ENCODE measurements at regions not wholly inside any gene's neighbourhood (a gene's known extent, or its start where the extent isn't known, plus 50 kb on each side); places are given as distances from the start of the nearest gene placed in this dataset.
"Not testable (repeated sequence)": the region's sequence is repeated elsewhere in the genome, so short reads cannot be mapped to it uniquely, and the experiment has no call there.

GRCh38 chr6:103496588-103496987, 1363.1 kb downstream of the HACE1 start:
- not testable (repeated sequence) for TF ChIP-seq ZNF589 (CRISPR knock-in tag; IDR thresholded peaks at IDR 0.05; ENCODE audit: low read depth); KDM2B (CRISPR knock-in tag; IDR thresholded peaks at IDR 0.05); ZNF551 (CRISPR knock-in tag; IDR thresholded peaks at IDR 0.05); ZNF639 (CRISPR knock-in tag; conservative IDR thresholded peaks at IDR 0.05 in 1 of 2, IDR thresholded peaks at IDR 0.05 in 1 of 2); EZH2 (IDR thresholded peaks at IDR 0.05; ENCODE audit: borderline replicate concordance, low read depth, low read length); ZNF449 (CRISPR knock-in tag; IDR thresholded peaks at IDR 0.05); PURB (CRISPR knock-in tag; IDR thresholded peaks at IDR 0.05; ENCODE audit: low read depth); NR3C1 (CRISPR knock-in tag; IDR thresholded peaks at IDR 0.05); CTCF (IDR thresholded peaks at IDR 0.05 in 2 of 3, conservative IDR thresholded peaks at IDR 0.05 in 1 of 3; ENCODE audit: insufficient read depth in 2 of 3, low read depth in 1 of 3, low read length in 3 of 3); CHD4 (IDR thresholded peaks at IDR 0.05; ENCODE audit: insufficient read depth, insufficient replicate concordance, low read depth, low read length, poor library complexity, severe bottlenecking)
- TF ChIP-seq, protein P1, sequence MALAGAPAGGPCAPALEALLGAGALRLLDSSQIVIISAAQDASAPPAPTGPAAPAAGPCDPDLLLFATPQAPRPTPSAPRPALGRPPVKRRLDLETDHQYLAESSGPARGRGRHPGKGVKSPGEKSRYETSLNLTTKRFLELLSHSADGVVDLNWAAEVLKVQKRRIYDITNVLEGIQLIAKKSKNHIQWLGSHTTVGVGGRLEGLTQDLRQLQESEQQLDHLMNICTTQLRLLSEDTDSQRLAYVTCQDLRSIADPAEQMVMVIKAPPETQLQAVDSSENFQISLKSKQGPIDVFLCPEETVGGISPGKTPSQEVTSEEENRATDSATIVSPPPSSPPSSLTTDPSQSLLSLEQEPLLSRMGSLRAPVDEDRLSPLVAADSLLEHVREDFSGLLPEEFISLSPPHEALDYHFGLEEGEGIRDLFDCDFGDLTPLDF (CRISPR knock-in tag; IDR thresholded peaks at IDR 0.05): not testable (repeated sequence)
- TF ChIP-seq, protein P2, sequence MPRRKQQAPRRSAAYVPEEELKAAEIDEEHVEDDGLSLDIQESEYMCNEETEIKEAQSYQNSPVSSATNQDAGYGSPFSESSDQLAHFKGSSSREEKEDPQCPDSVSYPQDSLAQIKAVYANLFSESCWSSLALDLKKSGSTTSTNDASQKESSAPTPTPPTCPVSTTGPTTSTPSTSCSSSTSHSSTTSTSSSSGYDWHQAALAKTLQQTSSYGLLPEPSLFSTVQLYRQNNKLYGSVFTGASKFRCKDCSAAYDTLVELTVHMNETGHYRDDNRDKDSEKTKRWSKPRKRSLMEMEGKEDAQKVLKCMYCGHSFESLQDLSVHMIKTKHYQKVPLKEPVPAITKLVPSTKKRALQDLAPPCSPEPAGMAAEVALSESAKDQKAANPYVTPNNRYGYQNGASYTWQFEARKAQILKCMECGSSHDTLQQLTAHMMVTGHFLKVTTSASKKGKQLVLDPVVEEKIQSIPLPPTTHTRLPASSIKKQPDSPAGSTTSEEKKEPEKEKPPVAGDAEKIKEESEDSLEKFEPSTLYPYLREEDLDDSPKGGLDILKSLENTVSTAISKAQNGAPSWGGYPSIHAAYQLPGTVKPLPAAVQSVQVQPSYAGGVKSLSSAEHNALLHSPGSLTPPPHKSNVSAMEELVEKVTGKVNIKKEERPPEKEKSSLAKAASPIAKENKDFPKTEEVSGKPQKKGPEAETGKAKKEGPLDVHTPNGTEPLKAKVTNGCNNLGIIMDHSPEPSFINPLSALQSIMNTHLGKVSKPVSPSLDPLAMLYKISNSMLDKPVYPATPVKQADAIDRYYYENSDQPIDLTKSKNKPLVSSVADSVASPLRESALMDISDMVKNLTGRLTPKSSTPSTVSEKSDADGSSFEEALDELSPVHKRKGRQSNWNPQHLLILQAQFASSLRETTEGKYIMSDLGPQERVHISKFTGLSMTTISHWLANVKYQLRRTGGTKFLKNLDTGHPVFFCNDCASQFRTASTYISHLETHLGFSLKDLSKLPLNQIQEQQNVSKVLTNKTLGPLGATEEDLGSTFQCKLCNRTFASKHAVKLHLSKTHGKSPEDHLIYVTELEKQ (CRISPR knock-in tag; IDR thresholded peaks at IDR 0.05): not testable (repeated sequence)
- TF ChIP-seq, protein P3, sequence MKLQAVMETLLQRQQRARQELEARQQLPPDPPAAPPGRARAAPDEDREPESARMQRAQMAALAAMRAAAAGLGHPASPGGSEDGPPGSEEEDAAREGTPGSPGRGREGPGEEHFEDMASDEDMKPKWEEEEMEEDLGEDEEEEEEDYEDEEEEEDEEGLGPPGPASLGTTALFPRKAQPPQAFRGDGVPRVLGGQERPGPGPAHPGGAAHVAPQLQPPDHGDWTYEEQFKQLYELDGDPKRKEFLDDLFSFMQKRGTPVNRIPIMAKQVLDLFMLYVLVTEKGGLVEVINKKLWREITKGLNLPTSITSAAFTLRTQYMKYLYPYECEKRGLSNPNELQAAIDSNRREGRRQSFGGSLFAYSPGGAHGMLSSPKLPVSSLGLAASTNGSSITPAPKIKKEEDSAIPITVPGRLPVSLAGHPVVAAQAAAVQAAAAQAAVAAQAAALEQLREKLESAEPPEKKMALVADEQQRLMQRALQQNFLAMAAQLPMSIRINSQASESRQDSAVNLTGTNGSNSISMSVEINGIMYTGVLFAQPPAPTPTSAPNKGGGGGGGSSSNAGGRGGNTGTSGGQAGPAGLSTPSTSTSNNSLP (IDR thresholded peaks at IDR 0.05; ENCODE audit: borderline replicate concordance, low read depth, low read length): not testable (repeated sequence)
